AG10803 (cell line): ENCODE measurements at regions not wholly inside any gene's neighbourhood (a gene's known extent, or its start where the extent isn't known, plus 50 kb on each side); places are given as distances from the start of the nearest gene placed in this dataset.

Source experiments
- DNase-seq: peaks from one replicate; pipeline ENCODE4 v3.0.0; 2010; ENCODE audit warnings: low read depth
- H3K4me3 ChIP-seq: 2 replicates; pipeline ENCODE4 v1.5.1; 2011; ENCODE audit warnings: mild to moderate bottlenecking, low read length, control low read depth
- TF ChIP-seq, protein P1 (sequence below): conservative IDR thresholded peaks from 2 replicates; pipeline ENCODE4 v1.5.1; 2011; ENCODE audit warnings: mild to moderate bottlenecking, low read length, control low read depth, inconsistent platforms

DNA sequence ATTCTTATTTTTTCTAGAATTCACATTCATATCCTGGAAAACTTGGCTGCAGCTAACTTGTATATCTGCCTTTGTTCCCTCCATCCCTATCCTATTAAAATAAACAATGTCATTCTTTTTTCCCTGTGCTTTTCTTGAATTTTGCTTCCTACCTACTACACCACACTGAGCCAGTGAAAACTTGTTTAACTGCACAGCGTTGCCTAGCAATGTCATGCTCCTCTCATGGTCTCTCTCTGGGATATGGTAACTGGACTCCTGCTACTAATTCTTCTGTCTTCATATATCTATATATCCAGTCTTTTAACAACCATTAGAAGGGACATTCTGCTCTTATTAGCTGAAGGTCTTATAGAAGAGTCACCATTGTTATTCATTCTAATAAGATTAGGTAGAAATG is 434.4 kb downstream of the METTL15 start:
- no peak for DNase-seq
- TF ChIP-seq, protein P1, sequence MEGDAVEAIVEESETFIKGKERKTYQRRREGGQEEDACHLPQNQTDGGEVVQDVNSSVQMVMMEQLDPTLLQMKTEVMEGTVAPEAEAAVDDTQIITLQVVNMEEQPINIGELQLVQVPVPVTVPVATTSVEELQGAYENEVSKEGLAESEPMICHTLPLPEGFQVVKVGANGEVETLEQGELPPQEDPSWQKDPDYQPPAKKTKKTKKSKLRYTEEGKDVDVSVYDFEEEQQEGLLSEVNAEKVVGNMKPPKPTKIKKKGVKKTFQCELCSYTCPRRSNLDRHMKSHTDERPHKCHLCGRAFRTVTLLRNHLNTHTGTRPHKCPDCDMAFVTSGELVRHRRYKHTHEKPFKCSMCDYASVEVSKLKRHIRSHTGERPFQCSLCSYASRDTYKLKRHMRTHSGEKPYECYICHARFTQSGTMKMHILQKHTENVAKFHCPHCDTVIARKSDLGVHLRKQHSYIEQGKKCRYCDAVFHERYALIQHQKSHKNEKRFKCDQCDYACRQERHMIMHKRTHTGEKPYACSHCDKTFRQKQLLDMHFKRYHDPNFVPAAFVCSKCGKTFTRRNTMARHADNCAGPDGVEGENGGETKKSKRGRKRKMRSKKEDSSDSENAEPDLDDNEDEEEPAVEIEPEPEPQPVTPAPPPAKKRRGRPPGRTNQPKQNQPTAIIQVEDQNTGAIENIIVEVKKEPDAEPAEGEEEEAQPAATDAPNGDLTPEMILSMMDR: no peak
- no peak overlapping the region for H3K4me3 ChIP-seq

DNA sequence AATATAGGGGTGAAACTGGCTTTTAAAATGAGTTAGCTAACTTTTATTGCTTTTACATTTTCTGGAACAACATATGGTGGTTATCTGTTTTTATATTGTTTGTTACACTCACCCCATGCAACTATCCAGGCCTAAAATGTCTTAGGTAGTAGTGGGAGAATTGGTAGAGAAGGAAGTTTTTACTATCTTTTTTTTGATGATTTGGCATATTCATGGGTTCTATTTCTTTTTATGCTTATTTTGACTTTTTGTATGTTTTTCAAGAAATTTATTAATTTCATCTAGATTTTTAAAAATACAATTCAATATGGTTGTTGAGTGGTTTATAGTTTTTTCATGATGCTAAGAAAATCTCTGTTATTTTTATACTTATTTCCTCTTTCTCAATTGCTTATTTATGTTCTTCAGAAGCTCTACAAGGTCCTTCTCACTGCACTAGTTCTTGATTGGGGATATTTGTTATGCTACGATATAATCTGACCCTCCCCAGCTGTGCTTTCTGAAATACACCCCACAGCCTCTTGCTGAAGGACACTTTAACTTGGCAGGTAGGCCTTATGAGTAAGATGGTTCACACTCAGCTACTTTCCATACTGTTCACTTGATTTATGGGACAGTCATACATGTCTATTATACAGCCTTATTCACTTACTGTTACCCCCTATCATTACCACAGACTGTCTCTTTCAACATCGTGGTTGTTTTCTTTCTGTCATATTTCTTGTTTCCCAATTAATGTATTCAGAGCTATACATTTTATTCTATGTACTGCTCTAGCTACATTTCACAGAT is 431.2 kb downstream of the METTL15 start:
- no peak for DNase-seq
- no peak overlapping the region for H3K4me3 ChIP-seq
- TF ChIP-seq, protein P1: no peak

DNA sequence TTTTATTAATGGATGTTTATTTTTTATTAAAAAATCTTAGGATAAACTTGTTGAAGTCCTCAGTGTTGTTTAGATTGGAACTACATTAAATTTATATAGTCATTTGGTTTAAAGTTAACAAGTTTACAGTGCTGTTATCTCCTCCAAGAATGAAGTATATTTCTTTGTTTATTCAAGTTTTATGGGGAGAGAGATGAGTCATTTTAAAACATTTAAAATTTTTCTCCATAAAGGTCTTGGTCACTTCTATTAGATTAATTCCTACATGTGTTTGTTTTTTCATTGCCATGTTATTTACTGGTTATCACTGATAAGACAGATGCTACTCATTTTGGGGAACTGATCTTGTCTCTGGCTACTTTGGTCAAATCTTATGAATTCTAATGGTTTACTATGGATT is 429.6 kb downstream of the METTL15 start:
- DNase-seq: no peak
- TF ChIP-seq, protein P1: no peak
- H3K4me3 ChIP-seq: no peak overlapping the region

DNA sequence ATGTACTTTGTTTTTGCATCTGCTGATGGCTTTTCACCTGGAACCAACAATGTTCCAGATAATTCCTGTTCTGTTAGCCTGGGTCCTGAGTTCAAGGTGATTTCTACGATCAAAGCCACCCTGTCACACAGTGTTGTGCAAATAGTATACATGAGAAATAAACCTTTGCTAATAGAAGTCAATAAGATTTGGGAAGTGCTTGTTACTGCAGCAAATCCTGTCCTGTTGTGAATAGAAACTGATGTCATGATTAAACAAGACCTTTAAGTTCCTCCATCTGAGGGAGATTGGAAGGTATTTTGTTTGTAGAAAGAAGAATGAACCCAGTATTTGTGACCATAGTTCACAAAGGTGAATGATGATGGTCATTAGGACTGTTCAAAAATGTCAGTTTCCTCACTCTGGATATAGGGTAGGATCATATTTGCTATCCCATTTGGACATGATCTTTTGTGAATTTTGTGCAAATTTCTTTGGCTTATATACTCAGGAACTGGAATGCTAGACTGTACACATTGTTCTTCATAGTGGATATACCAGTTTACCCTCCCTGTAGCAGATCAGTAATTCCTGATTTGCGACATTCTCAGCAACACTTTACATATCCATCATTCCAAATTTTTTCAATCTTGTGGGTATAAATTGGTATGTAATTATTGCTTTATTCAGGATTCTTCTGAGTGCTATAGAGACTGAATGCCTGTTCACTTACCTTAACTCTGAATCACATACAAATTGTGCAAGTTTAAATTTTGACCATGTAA is 428.5 kb downstream of the METTL15 start:
- H3K4me3 ChIP-seq: no peak overlapping the region
- DNase-seq: no peak
- TF ChIP-seq, protein P1: no peak

- TF ChIP-seq, protein P1: no peak
- DNase-seq: no peak
- H3K4me3 ChIP-seq: no peak overlapping the region
Measured at GRCh38 chr11:28535677-28536076, 427.5 kb downstream of the METTL15 start.

- TF ChIP-seq, protein P1: peak; percentile 48
- H3K4me3 ChIP-seq: no peak overlapping the region
- DNase-seq: peak; percentile 70
Measured at GRCh38 chr11:28529540-28530410, 421.6 kb downstream of the METTL15 start.
